ENCODE measurements at regions not wholly inside any gene's neighbourhood (a gene's known extent, or its start where the extent isn't known, plus 50 kb on each side); places are given as distances from the start of the nearest gene placed in this dataset.

DNA sequence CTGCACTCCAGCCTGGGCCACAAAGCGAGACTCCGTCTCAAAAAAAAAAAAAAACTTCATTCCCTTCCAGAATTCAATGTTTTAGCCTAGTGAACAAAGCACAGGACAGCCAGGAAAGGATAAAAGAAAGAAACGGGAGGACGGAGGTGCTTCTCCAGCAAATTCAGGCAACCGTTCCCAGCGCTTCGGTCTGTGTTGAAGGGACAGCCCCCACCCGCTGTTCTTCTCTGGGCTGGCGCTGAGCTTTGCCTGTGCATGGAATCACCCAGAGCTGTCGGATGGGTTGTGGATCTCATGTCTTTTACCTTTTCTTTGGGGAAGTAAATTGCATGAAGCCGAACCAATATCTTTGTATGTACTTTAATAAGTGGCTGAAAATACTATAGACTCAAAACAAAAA is 248.4 kb upstream of the IRX2 start:
- H3K4me1 ChIP-seq (ENCODE audit: insufficient read depth), result no peaks in the 10 kb centered on the region
- H3K27ac ChIP-seq, result no peak overlapping the region
- WGBS, 2 experiments (ENCODE audit: low coverage in 1 of 2, low lambda C conversion rate in 2 of 2, missing lambda C conversion rate in 2 of 2), result 51 to 61% methylated on average over 11 of the region's 11 CpGs
- no peaks in the 10 kb centered on the region for H4K20me1 ChIP-seq (ENCODE audit: insufficient read depth)
- no peaks in the 10 kb centered on the region for H3K9me2 ChIP-seq (ENCODE audit: insufficient read depth)
- H3K4me2 ChIP-seq (ENCODE audit: unreplicated experiment), result no peak overlapping the region
- DNase-seq, result no peak
- H3K36me3 ChIP-seq (ENCODE audit: low read depth), result no peaks in the 10 kb centered on the region
- no peak overlapping the region for H2AFZ ChIP-seq
- TF ChIP-seq EZH2phosphoT487 (IDR thresholded peaks at IDR 0.05; ENCODE audit: insufficient read depth, low read depth) (no peak), EZH2 (IDR thresholded peaks at IDR 0.05; ENCODE audit: insufficient read depth, poor library complexity, severe bottlenecking) (no peak)
- H3K9me3 ChIP-seq (ENCODE audit: low read depth), result no peaks in the 10 kb centered on the region
- H3F3A ChIP-seq (ENCODE audit: insufficient read depth), result no peaks in the 10 kb centered on the region
- no peaks in the 10 kb centered on the region for H3K79me2 ChIP-seq (ENCODE audit: insufficient read depth)
- H3K9ac ChIP-seq, result no peak overlapping the region
- no peak overlapping the region for H3K4me3 ChIP-seq
- no peaks in the 10 kb centered on the region for H3K27me3 ChIP-seq (replicated peaks; ENCODE audit: insufficient read depth)
- in situ Hi-C loops (cut with MboI), result no loop called here

DNA sequence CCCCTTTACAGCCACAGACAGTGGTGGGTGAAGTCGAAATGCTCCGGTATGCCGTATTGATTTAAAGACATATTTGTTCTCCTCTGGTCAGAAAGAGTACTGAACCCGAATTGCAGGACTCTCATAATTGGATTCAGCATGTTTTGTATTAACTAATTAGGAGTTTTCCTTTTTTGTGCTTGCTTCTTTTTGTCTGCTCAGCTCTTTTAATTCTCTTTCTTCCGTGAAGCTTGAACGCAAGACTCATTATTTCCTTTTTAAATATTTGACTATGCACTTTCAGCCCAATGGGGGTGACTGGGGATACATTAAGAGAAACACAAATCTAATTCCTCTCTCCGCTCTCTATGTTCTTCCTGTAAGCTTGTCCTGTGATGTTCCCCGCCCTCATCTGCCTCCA is 246.6 kb upstream of the IRX2 start:
- no peak overlapping the region for H2AFZ ChIP-seq
- no peak overlapping the region for H3K9ac ChIP-seq
- H3K4me1 ChIP-seq (ENCODE audit: insufficient read depth), result no peaks in the 10 kb centered on the region
- no peak overlapping the region for H3K4me2 ChIP-seq (ENCODE audit: unreplicated experiment)
- no peaks in the 10 kb centered on the region for H3K9me2 ChIP-seq (ENCODE audit: insufficient read depth)
- 14 to 15% methylated on average over 8 of the region's 8 CpGs for WGBS, 2 experiments (ENCODE audit: low coverage in 1 of 2, low lambda C conversion rate in 2 of 2, missing lambda C conversion rate in 2 of 2)
- H3F3A ChIP-seq (ENCODE audit: insufficient read depth), result no peaks in the 10 kb centered on the region
- no peaks in the 10 kb centered on the region for H3K27me3 ChIP-seq (replicated peaks; ENCODE audit: insufficient read depth)
- H4K20me1 ChIP-seq (ENCODE audit: insufficient read depth), result no peaks in the 10 kb centered on the region
- no peak overlapping the region for H3K4me3 ChIP-seq
- H3K27ac ChIP-seq, result no peak overlapping the region
- H3K9me3 ChIP-seq (ENCODE audit: low read depth), result no peaks in the 10 kb centered on the region
- no peaks in the 10 kb centered on the region for H3K36me3 ChIP-seq (ENCODE audit: low read depth)
- no peaks in the 10 kb centered on the region for H3K79me2 ChIP-seq (ENCODE audit: insufficient read depth)
- no peak for TF ChIP-seq EZH2phosphoT487 (IDR thresholded peaks at IDR 0.05; ENCODE audit: insufficient read depth, low read depth)
- no peak for TF ChIP-seq EZH2 (IDR thresholded peaks at IDR 0.05; ENCODE audit: insufficient read depth, poor library complexity, severe bottlenecking)
- in situ Hi-C loops (cut with MboI), result no loop called here
- DNase-seq, result no peak

DNA sequence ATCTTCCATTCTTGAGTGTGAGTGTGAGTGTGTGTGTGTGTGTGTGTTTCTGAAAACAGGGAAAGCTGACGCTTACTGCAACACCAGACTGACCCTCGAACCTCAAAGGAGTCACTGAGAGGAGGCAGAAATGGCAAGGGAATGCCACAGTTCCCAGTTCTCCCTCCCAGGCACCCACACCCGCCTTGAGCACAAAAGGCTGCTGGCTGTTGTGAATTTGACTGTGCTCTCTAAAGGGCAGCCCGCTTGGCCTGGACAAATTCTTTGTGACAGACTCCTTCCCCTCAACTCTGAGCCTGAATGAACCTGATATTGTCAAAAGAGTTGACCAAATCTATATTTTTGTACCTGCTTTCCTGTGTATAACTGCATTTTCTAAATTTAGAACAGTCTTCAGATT is 245.7 kb upstream of the IRX2 start:
- Histone ChIP-seq H4K20me1 (ENCODE audit: insufficient read depth) (no peaks in the 10 kb centered on the region), H3K9ac (no peak overlapping the region), H2AFZ (no peak overlapping the region), H3K4me1 (ENCODE audit: insufficient read depth) (no peaks in the 10 kb centered on the region), H3K27ac (no peak overlapping the region), H3K4me3 (no peak overlapping the region), H3K9me3 (ENCODE audit: low read depth) (no peaks in the 10 kb centered on the region), H3K79me2 (ENCODE audit: insufficient read depth) (no peaks in the 10 kb centered on the region), H3K27me3 (replicated peaks; ENCODE audit: insufficient read depth) (no peaks in the 10 kb centered on the region), H3K4me2 (ENCODE audit: unreplicated experiment) (no peak overlapping the region), H3F3A (ENCODE audit: insufficient read depth) (no peaks in the 10 kb centered on the region), H3K9me2 (ENCODE audit: insufficient read depth) (no peaks in the 10 kb centered on the region), H3K36me3 (ENCODE audit: low read depth) (no peaks in the 10 kb centered on the region)
- WGBS, 2 experiments (ENCODE audit: low coverage in 1 of 2, low lambda C conversion rate in 2 of 2, missing lambda C conversion rate in 2 of 2), result 17 to 21% methylated on average over 4 of the region's 4 CpGs
- no peak for DNase-seq
- in situ Hi-C loops (cut with MboI), result no loop called here
- TF ChIP-seq EZH2 (IDR thresholded peaks at IDR 0.05; ENCODE audit: insufficient read depth, poor library complexity, severe bottlenecking), result no peak
- TF ChIP-seq EZH2phosphoT487 (IDR thresholded peaks at IDR 0.05; ENCODE audit: insufficient read depth, low read depth), result no peak

DNA sequence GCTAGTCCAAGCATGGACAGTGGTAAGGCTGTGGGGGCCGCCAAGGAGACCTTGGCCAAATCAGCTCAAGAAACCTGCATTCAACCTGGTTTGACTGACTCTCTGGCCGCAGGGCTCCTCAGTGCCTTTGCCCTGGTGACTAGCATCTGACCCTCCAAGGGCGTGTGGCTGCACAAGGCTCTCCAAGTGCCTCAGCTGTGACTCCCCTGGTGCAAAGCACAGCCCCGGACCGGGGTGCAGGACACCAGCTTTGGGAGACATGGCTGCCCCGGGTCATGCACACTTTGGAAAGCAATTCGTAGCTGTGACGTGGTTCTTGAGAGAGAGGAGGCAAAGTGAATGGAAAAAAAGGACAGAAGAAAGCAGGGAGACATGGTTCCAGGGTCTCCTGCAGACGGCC is 245.2 kb upstream of the IRX2 start:
- no peak overlapping the region for H3K27ac ChIP-seq
- H3K27me3 ChIP-seq (replicated peaks; ENCODE audit: insufficient read depth), result no peaks in the 10 kb centered on the region
- H3K9ac ChIP-seq, result no peak overlapping the region
- TF ChIP-seq EZH2phosphoT487 (IDR thresholded peaks at IDR 0.05; ENCODE audit: insufficient read depth, low read depth) (no peak), EZH2 (IDR thresholded peaks at IDR 0.05; ENCODE audit: insufficient read depth, poor library complexity, severe bottlenecking) (no peak)
- H2AFZ ChIP-seq, result no peak overlapping the region
- no peaks in the 10 kb centered on the region for H3K9me3 ChIP-seq (ENCODE audit: low read depth)
- in situ Hi-C loops (cut with MboI), result no loop called here
- H3K36me3 ChIP-seq (ENCODE audit: low read depth), result no peaks in the 10 kb centered on the region
- no peaks in the 10 kb centered on the region for H3K79me2 ChIP-seq (ENCODE audit: insufficient read depth)
- H3K9me2 ChIP-seq (ENCODE audit: insufficient read depth), result no peaks in the 10 kb centered on the region
- H3K4me1 ChIP-seq (ENCODE audit: insufficient read depth), result no peaks in the 10 kb centered on the region
- no peak overlapping the region for H3K4me3 ChIP-seq
- 15 to 21% methylated on average over 9 of the region's 9 CpGs for WGBS, 2 experiments (ENCODE audit: low coverage in 1 of 2, low lambda C conversion rate in 2 of 2, missing lambda C conversion rate in 2 of 2)
- no peaks in the 10 kb centered on the region for H3F3A ChIP-seq (ENCODE audit: insufficient read depth)
- no peak overlapping the region for H3K4me2 ChIP-seq (ENCODE audit: unreplicated experiment)
- no peaks in the 10 kb centered on the region for H4K20me1 ChIP-seq (ENCODE audit: insufficient read depth)
- no peak for DNase-seq

DNA sequence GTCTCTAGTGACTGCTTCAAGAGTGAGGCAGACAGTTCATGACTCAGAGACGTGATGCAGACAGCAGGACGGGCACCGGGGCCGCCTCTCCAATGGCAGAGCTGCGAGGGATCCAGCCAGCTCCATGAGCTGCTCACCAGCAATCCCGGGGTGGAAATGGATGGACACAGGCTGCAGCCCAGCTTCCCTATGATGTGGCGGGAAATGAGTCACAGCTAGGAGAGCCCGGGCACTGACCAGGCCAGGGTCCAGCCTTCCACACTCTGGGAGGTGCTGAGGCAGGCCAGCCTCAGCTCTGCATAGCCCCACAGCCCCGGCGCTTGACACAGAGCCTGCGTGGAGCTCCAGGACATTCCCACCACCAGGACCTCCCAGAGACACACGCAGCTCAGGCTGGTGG is 244.8 kb upstream of the IRX2 start:
- Histone ChIP-seq H3K79me2 (ENCODE audit: insufficient read depth) (no peaks in the 10 kb centered on the region), H3F3A (ENCODE audit: insufficient read depth) (no peaks in the 10 kb centered on the region), H3K4me1 (ENCODE audit: insufficient read depth) (no peaks in the 10 kb centered on the region), H3K9me2 (ENCODE audit: insufficient read depth) (no peaks in the 10 kb centered on the region), H2AFZ (no peak overlapping the region), H3K4me3 (no peak overlapping the region), H3K27me3 (replicated peaks; ENCODE audit: insufficient read depth) (no peaks in the 10 kb centered on the region), H4K20me1 (ENCODE audit: insufficient read depth) (no peaks in the 10 kb centered on the region), H3K36me3 (ENCODE audit: low read depth) (no peaks in the 10 kb centered on the region), H3K9me3 (ENCODE audit: low read depth) (no peaks in the 10 kb centered on the region), H3K9ac (no peak overlapping the region), H3K27ac (no peak overlapping the region), H3K4me2 (ENCODE audit: unreplicated experiment) (no peak overlapping the region)
- WGBS, 2 experiments (ENCODE audit: low coverage in 1 of 2, low lambda C conversion rate in 2 of 2, missing lambda C conversion rate in 2 of 2), result 37 to 42% methylated on average over 12 of the region's 12 CpGs
- TF ChIP-seq EZH2phosphoT487 (IDR thresholded peaks at IDR 0.05; ENCODE audit: insufficient read depth, low read depth) (no peak), EZH2 (IDR thresholded peaks at IDR 0.05; ENCODE audit: insufficient read depth, poor library complexity, severe bottlenecking) (no peak)
- in situ Hi-C loops (cut with MboI), result no loop called here
- peak; percentile 1 for DNase-seq

All from GM23248 (cell line).